Activated CD4-positive, alpha-beta T cell treated with anti-CD3 and anti-CD28 coated beads, Interleukin-2, amount 10 ng/mL, durations not matched to agents 7 days and 5 days (primary cell): ENCODE measurements at regions not wholly inside any gene's neighbourhood (a gene's known extent, or its start where the extent isn't known, plus 50 kb on each side); places are given as distances from the start of the nearest gene placed in this dataset.

Experiments
- CTCF ChIA-PET: fragments of 350-600 bp; sonication (Branson Sonifier 250); formaldehyde crosslinking; loops from one replicate; lab custom pipeline; 2021; ENCODE audit warnings: antibody characterized with exemption; lab: Charles Lee
- POLR2A ChIA-PET: fragments of 350-600 bp; sonication (Branson Sonifier 250); formaldehyde crosslinking; loops from one replicate; lab custom pipeline; 2021; ENCODE audit warnings: antibody characterized with exemption; lab: Charles Lee
- DNase-seq: peaks from one replicate; pipeline ENCODE4 v3.0.0-alpha.2; 2020
- H3K27ac Mint-ChIP-seq: one replicate; pipeline ENCODE4 v1.8.0; 2021; ENCODE audit warnings: mild to moderate bottlenecking, moderate library complexity, mixed read lengths
- H3K27me3 Mint-ChIP-seq: one replicate; pipeline ENCODE4 v1.8.0; 2021; ENCODE audit warnings: mixed read lengths
- H3K36me3 Mint-ChIP-seq: one replicate; pipeline ENCODE4 v1.8.0; 2021; ENCODE audit warnings: low read depth, mixed read lengths
- H3K4me1 Mint-ChIP-seq: one replicate; pipeline ENCODE4 v1.8.0; 2021; ENCODE audit warnings: mixed read lengths
- H3K4me3 Mint-ChIP-seq: one replicate; pipeline ENCODE4 v1.8.0; 2021; ENCODE audit warnings: mild to moderate bottlenecking, moderate library complexity, mixed read lengths
- H3K9me3 Mint-ChIP-seq: one replicate; pipeline ENCODE4 v1.8.0; 2021; ENCODE audit warnings: mixed read lengths

DNA sequence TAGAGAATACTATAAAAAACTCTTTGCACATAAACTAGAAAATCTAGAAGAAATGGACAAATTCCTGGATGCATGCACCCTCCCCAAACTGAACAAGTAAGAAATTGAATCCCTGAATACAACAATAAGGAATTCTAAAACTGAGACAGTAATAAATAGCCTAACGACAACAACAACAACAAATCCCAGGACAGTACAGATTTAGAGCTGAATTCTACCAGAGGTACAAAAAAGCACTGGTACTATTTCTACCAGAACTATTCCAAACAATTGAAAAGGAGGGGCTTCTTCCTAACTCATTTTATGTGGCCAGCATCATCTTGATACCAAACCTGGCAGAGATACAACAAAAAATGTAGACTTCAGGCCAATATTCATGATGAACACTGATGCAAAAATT is 394.4 kb upstream of the RORB start:
- DNase-seq: no peak
- no peak overlapping the region for H3K27ac Mint-ChIP-seq
- H3K9me3 Mint-ChIP-seq: peaks cover 7% of the 10 kb centered on the region
- H3K36me3 Mint-ChIP-seq: no peaks in the 10 kb centered on the region
- no peaks in the 10 kb centered on the region for H3K27me3 Mint-ChIP-seq
- H3K4me3 Mint-ChIP-seq: no peak overlapping the region
- CTCF ChIA-PET: no interaction called here
- H3K4me1 Mint-ChIP-seq: no peaks in the 10 kb centered on the region
- POLR2A ChIA-PET: interaction anchor here (0.6 kb wide), 1 partner anchor 18 kb away, joined by 3 read pairs; no protein-coding TSS in a partner anchor

DNA sequence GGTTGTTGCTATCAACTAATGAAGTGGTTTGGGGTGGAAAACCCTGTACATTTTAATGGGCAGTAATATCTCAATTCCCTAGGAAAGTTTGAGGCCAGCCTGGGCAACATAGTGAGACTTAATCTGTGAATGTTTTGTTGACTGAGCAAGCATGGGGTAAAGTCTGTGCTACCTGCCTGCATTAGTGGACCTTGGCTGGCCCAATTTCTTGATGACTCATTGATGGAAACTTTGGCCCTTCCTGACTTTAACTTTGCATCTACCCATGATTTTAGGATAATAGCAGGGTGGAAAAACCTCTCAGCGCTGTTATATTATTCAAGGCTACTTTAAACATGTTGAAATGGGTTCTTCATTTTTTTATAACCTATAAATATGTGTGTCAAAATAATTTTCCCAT is 389.4 kb upstream of the RORB start:
- H3K36me3 Mint-ChIP-seq: no peaks in the 10 kb centered on the region
- no peaks in the 10 kb centered on the region for H3K27me3 Mint-ChIP-seq
- no peaks in the 10 kb centered on the region for H3K4me1 Mint-ChIP-seq
- no peak for DNase-seq
- no peak overlapping the region for H3K4me3 Mint-ChIP-seq
- CTCF ChIA-PET: no interaction called here
- no peak overlapping the region for H3K27ac Mint-ChIP-seq
- POLR2A ChIA-PET: no interaction called here
- no peaks in the 10 kb centered on the region for H3K9me3 Mint-ChIP-seq

DNA sequence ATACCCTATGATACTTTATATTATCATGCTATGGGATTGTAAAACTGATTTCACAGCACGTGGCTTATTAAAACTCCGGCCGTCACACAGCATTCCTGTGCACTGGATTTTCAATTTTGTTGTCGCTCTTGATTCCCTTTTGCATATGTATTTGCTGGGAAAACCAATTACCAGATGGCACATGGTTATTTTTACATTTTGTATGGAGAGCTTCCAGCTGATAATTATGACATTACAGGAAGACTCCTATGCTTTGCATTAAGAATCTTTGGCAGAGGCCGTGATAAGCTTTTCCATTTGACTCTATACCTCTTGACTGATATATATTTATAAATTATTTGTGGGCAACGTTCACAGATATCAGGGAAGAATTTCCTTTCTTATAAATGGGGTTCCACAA is 381.2 kb upstream of the RORB start:
- Mint-ChIP-seq H3K27me3 (no peaks in the 10 kb centered on the region), H3K4me3 (no peak overlapping the region), H3K36me3 (no peaks in the 10 kb centered on the region), H3K4me1 (no peaks in the 10 kb centered on the region), H3K27ac (no peak overlapping the region), H3K9me3 (no peaks in the 10 kb centered on the region)
- POLR2A ChIA-PET: no interaction called here
- CTCF ChIA-PET: no interaction called here
- no peak for DNase-seq

DNA sequence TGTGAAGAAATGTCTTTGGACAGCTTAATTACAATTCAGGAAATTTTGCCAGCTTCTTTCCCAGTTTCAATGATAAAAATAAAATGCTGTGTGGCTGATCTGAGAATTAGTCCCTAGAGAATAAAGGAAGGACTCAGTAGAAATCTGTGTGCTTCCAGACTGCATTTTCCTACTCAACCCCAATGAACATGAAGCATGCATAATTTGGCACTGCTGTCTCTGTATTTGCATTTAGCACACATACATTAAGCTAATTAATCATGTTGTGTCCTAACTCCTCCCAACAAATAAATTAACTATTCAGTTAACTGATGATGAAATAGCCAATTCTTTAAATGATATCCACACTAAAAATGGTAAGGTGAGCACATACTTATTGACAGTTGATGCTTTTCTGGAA is 380.0 kb upstream of the RORB start:
- H3K36me3 Mint-ChIP-seq: no peaks in the 10 kb centered on the region
- no peak overlapping the region for H3K4me3 Mint-ChIP-seq
- no peaks in the 10 kb centered on the region for H3K9me3 Mint-ChIP-seq
- ChIA-PET CTCF (no interaction called here), POLR2A (no interaction called here)
- no peaks in the 10 kb centered on the region for H3K4me1 Mint-ChIP-seq
- H3K27me3 Mint-ChIP-seq: no peaks in the 10 kb centered on the region
- H3K27ac Mint-ChIP-seq: no peak overlapping the region
- DNase-seq: no peak

DNA sequence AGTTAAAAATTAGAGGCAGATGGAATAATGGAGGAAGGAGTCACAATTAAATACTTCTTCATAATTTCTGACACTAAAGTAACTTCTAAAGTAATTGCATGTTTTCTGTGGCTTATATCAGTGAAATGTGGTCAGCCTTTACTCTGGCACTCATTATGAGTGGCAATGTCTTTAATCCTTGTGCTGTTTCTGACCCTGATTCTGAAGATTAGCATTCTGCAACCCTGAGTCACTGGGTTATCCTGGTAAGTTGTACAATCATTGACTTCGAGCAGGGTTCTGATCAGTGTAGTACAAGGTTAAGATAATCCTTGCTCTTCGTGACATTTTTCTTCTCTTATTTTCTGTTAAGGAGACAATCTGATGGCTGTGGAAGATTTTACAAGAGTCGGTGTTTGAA is 379.4 kb upstream of the RORB start:
- Mint-ChIP-seq H3K36me3 (no peaks in the 10 kb centered on the region), H3K9me3 (no peaks in the 10 kb centered on the region), H3K27ac (no peak overlapping the region), H3K4me1 (no peaks in the 10 kb centered on the region), H3K4me3 (no peak overlapping the region), H3K27me3 (no peaks in the 10 kb centered on the region)
- DNase-seq: no peak
- CTCF ChIA-PET: no interaction called here
- POLR2A ChIA-PET: no interaction called here

DNA sequence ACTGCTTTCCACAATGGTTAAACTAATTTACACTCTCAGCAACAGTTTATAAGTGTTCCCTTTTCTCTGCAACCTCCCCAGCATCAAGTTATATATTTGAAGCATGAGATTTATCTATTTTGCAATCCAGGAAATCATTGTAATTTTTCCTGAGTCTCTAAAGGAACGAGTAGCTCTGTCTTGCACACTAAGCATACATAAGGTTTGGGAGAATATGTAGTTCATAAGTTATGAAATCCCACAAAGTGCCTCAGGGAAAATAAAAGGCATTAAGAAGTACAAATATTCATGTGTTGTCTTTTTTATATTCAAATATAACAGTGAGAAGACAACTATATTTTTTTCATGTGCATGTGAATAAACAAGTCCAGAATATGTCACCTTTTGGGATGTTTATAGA is 377.1 kb upstream of the RORB start:
- no peaks in the 10 kb centered on the region for H3K9me3 Mint-ChIP-seq
- CTCF ChIA-PET: no interaction called here
- POLR2A ChIA-PET: no interaction called here
- no peaks in the 10 kb centered on the region for H3K27me3 Mint-ChIP-seq
- H3K4me3 Mint-ChIP-seq: no peak overlapping the region
- no peak overlapping the region for H3K27ac Mint-ChIP-seq
- DNase-seq: no peak
- H3K4me1 Mint-ChIP-seq: no peaks in the 10 kb centered on the region
- no peaks in the 10 kb centered on the region for H3K36me3 Mint-ChIP-seq

DNA sequence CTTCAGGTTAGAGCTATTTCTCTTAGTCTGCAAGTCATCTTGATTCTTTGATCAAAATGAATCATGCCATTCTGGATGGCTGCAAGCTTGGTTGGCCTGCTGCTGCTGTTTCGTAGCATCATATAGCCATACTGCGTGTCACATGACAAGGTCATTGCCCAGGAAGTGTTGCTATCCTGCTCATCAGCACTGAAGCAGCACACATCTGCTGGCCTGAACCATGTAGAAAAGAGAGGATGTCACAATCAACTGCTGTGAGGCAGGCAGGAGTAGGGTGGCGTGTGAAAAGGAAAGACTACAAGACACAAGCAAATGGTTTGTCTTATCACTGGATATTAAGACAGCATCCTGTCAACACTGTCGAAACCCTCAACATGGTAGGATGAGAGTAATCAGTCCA is 376.7 kb upstream of the RORB start:
- no peaks in the 10 kb centered on the region for H3K4me1 Mint-ChIP-seq
- no peaks in the 10 kb centered on the region for H3K27me3 Mint-ChIP-seq
- no peaks in the 10 kb centered on the region for H3K36me3 Mint-ChIP-seq
- DNase-seq: no peak
- H3K9me3 Mint-ChIP-seq: no peaks in the 10 kb centered on the region
- ChIA-PET POLR2A (interaction anchor here (0.7 kb wide), 1 partner anchor 18 kb away, joined by 3 read pairs; no protein-coding TSS in a partner anchor), CTCF (no interaction called here)
- H3K4me3 Mint-ChIP-seq: no peak overlapping the region
- H3K27ac Mint-ChIP-seq: no peak overlapping the region

DNA sequence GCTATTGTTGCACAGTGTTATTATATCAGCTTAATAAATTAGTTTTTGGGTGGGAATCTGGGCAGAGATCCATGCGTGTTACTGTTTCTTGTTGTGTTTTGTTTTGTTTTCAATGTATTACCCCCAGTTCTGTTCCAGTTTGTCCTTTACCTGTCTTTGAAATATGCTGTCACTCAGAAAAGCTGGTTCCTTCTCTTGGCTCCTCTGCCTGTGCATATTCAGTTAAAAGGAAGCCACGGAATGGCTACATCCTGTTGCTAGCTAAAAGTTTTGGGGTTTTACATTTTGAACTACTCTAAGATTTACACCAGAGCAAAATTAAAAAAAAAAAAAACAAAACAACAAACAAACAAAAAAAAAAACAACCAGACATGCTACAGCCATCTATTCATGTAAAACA is 374.9 kb upstream of the RORB start:
- no peaks in the 10 kb centered on the region for H3K4me1 Mint-ChIP-seq
- H3K4me3 Mint-ChIP-seq: no peak overlapping the region
- H3K36me3 Mint-ChIP-seq: no peaks in the 10 kb centered on the region
- no peaks in the 10 kb centered on the region for H3K9me3 Mint-ChIP-seq
- DNase-seq: no peak
- CTCF ChIA-PET: no interaction called here
- POLR2A ChIA-PET: no interaction called here
- H3K27ac Mint-ChIP-seq: no peak overlapping the region
- no peaks in the 10 kb centered on the region for H3K27me3 Mint-ChIP-seq

DNA sequence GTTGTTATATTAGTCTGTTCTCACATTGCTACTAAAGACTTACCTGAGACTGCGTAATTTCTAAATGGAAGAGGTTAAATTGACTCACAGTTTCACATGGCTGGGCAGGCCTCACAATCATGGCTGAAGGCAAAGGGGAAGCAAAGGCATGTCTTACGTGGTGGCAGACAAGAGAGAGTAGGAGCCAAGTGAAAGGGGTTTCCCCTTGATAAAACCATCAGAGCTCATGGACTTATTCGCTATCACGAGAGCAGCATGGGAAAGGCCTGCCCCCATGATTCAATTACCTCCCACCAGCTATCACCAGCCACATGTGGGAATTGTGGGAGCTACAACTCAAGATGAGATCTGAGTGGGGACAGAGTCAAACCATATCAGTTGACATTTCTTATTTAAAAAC is 374.5 kb upstream of the RORB start:
- no peaks in the 10 kb centered on the region for H3K9me3 Mint-ChIP-seq
- CTCF ChIA-PET: no interaction called here
- H3K4me3 Mint-ChIP-seq: no peak overlapping the region
- POLR2A ChIA-PET: no interaction called here
- no peaks in the 10 kb centered on the region for H3K36me3 Mint-ChIP-seq
- H3K27me3 Mint-ChIP-seq: no peaks in the 10 kb centered on the region
- no peak for DNase-seq
- H3K4me1 Mint-ChIP-seq: no peaks in the 10 kb centered on the region
- no peak overlapping the region for H3K27ac Mint-ChIP-seq

DNA sequence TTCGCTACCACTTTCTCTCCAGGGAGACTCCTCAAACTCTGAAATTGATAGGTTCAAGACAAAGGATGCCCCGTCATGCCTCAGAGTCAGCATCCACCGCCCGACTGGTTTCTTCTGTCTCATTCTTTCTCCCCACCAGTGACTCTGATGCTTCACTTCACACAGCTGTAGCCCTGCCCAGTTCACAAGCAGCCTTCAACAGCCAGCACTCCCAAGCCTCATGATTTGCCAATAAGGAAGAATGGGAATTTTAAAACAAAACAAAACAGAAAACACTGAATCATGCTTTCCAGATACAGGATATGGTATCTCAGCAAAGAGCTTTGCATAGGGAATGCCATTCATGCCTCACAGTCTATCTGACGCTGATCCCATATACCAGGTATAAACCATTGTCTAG is 371.2 kb upstream of the RORB start:
- Mint-ChIP-seq H3K4me1 (no peaks in the 10 kb centered on the region), H3K27ac (no peak overlapping the region), H3K4me3 (no peak overlapping the region), H3K27me3 (no peaks in the 10 kb centered on the region), H3K9me3 (no peaks in the 10 kb centered on the region), H3K36me3 (no peaks in the 10 kb centered on the region)
- no peak for DNase-seq
- ChIA-PET CTCF (no interaction called here), POLR2A (no interaction called here)

DNA sequence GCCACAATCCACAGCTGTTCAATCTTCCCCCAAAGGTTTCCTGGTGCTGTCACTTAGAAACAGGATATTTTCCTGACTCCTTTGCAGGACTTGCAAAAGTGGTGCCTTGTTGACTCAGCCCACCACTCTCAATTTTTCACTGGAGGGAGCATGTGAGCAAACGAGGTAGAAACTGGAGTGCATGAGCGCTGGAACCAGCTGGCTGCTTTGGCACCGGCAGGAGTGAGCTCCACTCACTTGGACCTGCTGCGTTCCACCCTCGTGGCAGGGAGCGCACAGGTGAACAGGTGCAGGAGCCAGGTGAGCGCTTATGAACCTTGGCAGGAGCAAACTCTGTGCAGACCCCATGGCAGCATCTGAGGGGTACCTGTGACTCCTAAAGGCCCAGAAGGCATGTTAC is 364.1 kb upstream of the RORB start:
- Mint-ChIP-seq H3K4me3 (no peak overlapping the region), H3K9me3 (no peaks in the 10 kb centered on the region), H3K27ac (no peak overlapping the region), H3K36me3 (no peaks in the 10 kb centered on the region), H3K4me1 (no peaks in the 10 kb centered on the region), H3K27me3 (no peaks in the 10 kb centered on the region)
- ChIA-PET CTCF (no interaction called here), POLR2A (no interaction called here)
- DNase-seq: no peak

DNA sequence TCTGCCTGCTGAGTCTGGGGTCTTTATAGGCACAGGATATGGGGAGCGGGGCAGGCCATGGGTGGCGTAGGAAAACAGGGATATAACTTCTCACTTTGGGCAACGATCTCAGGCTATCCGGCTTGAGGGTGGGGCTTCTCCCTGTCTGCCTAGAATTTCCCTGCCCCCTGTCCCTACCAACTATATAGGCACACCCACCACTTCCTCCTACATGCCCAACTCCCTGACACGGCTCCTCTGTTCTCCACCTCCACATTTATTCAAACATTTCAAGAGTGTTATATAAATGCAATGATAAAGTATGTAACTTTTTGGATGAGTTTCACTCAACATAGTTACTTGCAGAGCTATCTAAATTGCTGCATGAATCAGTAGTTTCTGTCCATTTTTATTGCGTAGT is 363.2 kb upstream of the RORB start:
- H3K4me1 Mint-ChIP-seq: no peaks in the 10 kb centered on the region

DNA sequence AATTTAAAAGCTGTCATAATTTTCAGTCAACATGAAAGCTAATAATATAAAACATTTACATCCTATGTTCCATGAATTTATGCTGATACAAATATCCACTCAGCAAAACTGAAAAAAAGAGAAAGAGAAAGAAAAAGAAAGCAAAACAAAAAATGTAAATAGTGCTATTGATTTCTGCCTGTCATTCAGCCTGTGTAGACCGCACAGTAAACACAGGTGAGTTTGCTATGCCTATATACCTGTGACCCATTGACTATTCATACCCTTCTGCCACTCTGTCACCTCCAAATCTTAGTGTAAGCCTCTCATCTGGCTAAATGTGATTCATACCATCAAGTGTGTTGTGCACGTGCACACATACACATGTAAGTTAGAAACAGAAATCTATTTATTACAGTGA is 359.0 kb upstream of the RORB start:
- Mint-ChIP-seq H3K4me3 (no peak overlapping the region), H3K27me3 (no peaks in the 10 kb centered on the region), H3K36me3 (no peaks in the 10 kb centered on the region), H3K27ac (no peak overlapping the region), H3K4me1 (no peaks in the 10 kb centered on the region), H3K9me3 (no peaks in the 10 kb centered on the region)
- POLR2A ChIA-PET: no interaction called here
- DNase-seq: no peak
- CTCF ChIA-PET: no interaction called here

More for the DNA sequence above, 363.2 kb upstream of the RORB start:
- no peaks in the 10 kb centered on the region for H3K9me3 Mint-ChIP-seq
- H3K27ac Mint-ChIP-seq: no peak overlapping the region
- no peak overlapping the region for H3K4me3 Mint-ChIP-seq
- ChIA-PET POLR2A (no interaction called here), CTCF (no interaction called here)
- no peak for DNase-seq
- H3K27me3 Mint-ChIP-seq: no peaks in the 10 kb centered on the region
- H3K36me3 Mint-ChIP-seq: no peaks in the 10 kb centered on the region

DNA sequence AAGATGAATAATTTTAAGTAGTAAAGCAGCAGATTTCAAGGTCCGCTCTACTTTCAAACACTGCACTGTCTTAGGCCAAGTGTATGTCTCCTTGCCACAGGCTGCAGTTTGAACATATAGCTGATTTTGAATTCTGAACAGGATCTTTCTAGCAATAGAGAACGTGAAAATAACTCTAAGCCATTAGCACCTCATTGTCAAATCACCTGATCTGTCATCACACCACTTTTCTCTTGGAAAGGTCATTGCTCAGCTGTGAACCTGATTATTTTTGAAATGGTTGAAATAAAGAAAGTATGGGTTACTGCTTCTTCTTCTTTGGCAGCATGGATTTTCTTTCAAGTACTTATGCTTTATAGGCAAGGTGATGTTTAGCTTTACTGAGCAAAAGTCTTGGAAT is 357.0 kb upstream of the RORB start:
- POLR2A ChIA-PET: no interaction called here
- CTCF ChIA-PET: no interaction called here

More for the DNA sequence above, 357.0 kb upstream of the RORB start:
- no peak overlapping the region for H3K4me3 Mint-ChIP-seq
- H3K36me3 Mint-ChIP-seq: no peaks in the 10 kb centered on the region
- H3K9me3 Mint-ChIP-seq: no peaks in the 10 kb centered on the region
- no peaks in the 10 kb centered on the region for H3K4me1 Mint-ChIP-seq
- DNase-seq: no peak
- no peak overlapping the region for H3K27ac Mint-ChIP-seq
- H3K27me3 Mint-ChIP-seq: no peaks in the 10 kb centered on the region
